HL-60 (cell line): ENCODE measurements at regions not wholly inside any gene's neighbourhood (a gene's known extent, or its start where the extent isn't known, plus 50 kb on each side); places are given as distances from the start of the nearest gene placed in this dataset.

ENCODE experiments used
- DNase-seq, 2 experiments: peaks; one replicate each; pipeline ENCODE4 v3.0.0-alpha.2; 2010 to 2020; ENCODE audit warnings: low read depth in 1 of 2, low spot score in 1 of 2
- H3K27ac ChIP-seq: fragments of 250-450 bp; sonication (Bioruptor Pico); replicated peaks from 2 replicates; pipeline ENCODE4 v1.5.1; 2020; ENCODE audit warnings: mild to moderate bottlenecking, moderate library complexity
- H3K27me3 ChIP-seq: fragments of 250-450 bp; sonication (Bioruptor Pico); 2 replicates; pipeline ENCODE4 v1.5.1; 2021; ENCODE audit warnings: mild to moderate bottlenecking, moderate library complexity; ENCODE audit not compliant: insufficient read depth, poor library complexity, severe bottlenecking
- H3K4me3 ChIP-seq: replicated peaks from 2 replicates; pipeline ENCODE4 v1.5.1; 2011; ENCODE audit warnings: mild to moderate bottlenecking, control low read depth, low read length; ENCODE audit not compliant: insufficient read depth
- CTCF ChIP-seq: IDR thresholded peaks from one replicate; pipeline ENCODE4 v1.5.1; 2011; ENCODE audit warnings: low read length, control low read depth, inconsistent platforms; ENCODE audit not compliant: insufficient read depth
- GABPA ChIP-seq: IDR thresholded peaks from 2 replicates; pipeline ENCODE4 v1.6.1; 2012; ENCODE audit warnings: low read depth
- POLR2AphosphoS5 ChIP-seq: IDR thresholded peaks from 2 replicates; pipeline ENCODE4 v1.6.1; 2012; ENCODE audit warnings: low read depth
- REST ChIP-seq: IDR thresholded peaks from 2 replicates; pipeline ENCODE4 v1.6.1; 2012; ENCODE audit warnings: low read depth; ENCODE audit not compliant: insufficient replicate concordance
- SPI1 ChIP-seq: IDR thresholded peaks from 2 replicates; pipeline ENCODE4 v1.6.1; 2012; ENCODE audit warnings: low read depth, mild to moderate bottlenecking, borderline replicate concordance

- Histone ChIP-seq H3K27me3 (no peaks in the 10 kb centered on the region), H3K4me3 (no peak overlapping the region), H3K27ac (no peak overlapping the region)
- DNase-seq: no peak
- TF ChIP-seq POLR2AphosphoS5: no peak
- no peak for TF ChIP-seq CTCF
- TF ChIP-seq GABPA: no peak
- no peak for TF ChIP-seq SPI1
- TF ChIP-seq REST: no peak
These were observed 637.9 kb downstream of the NLGN4Y start for GRCh38 chrY:15162211-15162610.

- no peak for DNase-seq
- Histone ChIP-seq H3K27ac (no peak overlapping the region), H3K27me3 (no peaks in the 10 kb centered on the region), H3K4me3 (no peak overlapping the region)
- TF ChIP-seq SPI1 (no peak), POLR2AphosphoS5 (no peak), CTCF (no peak), GABPA (no peak), REST (no peak)
These were observed 655.6 kb downstream of the NLGN4Y start for GRCh38 chrY:15179890-15180289.

- TF ChIP-seq REST (no peak), POLR2AphosphoS5 (no peak), SPI1 (no peak), GABPA (no peak), CTCF (no peak)
- no peak for DNase-seq
- H3K4me3 ChIP-seq: no peak overlapping the region
- H3K27ac ChIP-seq: no peak overlapping the region
- H3K27me3 ChIP-seq: no peaks in the 10 kb centered on the region
These were observed 704.7 kb downstream of the NLGN4Y start for GRCh38 chrY:15229056-15229455.
